ENCODE measurements at regions not wholly inside any gene's neighbourhood (a gene's known extent, or its start where the extent isn't known, plus 50 kb on each side); places are given as distances from the start of the nearest gene placed in this dataset.

DNA sequence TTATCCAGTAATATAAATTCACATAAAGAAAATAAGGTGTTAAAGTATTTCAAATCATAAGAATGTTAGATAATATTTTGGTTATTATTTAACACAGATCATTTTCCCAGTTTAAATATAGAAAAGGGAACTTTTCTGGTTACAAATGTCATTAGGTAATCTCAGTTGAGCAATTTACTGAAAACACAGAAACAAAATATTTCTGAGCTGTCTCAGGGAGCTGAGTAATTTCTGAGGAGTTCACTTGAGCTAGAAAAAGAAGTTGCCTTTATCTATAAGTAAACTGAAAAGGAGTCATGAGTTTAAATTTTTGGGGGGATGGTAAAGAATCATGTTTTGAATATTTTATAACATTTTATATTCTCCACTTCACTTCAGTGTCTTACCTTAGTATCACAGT, 855.4 kb upstream of the ARPP21 start:
- DNase-seq (ENCODE audit: low spot score) = no peak

DNA sequence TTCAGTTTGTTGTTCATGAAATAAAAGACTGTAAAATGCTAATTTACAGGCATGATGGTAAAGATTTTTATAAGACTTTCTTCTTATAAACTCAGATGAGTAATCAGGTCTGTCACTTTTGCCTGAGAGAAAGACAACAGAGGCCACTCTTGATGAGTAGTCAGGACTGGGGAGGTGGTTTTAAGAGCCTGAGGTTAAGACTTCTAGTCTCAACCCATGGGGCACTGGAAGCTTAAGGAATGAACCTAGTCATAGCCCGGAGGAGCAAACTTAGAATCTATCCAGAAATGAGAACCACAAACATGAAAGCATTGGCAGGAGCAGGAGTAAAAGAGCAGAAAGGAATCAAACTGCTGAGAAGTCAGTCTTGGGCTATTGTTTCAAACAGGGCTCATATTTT, 846.3 kb upstream of the ARPP21 start:
- no peak for DNase-seq (ENCODE audit: low spot score)

DNA sequence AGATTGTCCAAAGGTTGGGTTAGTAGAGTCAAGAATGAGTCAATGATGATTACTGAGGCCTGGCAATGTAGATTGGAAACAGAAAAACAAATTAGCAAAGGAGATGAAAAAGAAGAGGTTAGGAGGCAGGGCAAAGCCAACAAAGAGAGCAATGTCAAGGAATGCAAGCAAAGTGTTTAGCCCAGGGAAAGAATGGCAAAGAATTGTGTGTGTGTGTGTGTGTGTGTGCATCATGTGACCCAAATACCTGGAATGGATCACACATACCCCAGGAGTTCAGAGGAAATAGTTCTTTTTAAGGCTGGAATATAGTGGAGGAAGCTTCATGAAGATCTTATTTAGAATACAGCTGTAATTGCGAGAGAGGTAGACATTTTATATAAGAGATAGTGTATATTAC, 831.7 kb upstream of the ARPP21 start:
- DNase-seq (ENCODE audit: low spot score) = no peak

DNA sequence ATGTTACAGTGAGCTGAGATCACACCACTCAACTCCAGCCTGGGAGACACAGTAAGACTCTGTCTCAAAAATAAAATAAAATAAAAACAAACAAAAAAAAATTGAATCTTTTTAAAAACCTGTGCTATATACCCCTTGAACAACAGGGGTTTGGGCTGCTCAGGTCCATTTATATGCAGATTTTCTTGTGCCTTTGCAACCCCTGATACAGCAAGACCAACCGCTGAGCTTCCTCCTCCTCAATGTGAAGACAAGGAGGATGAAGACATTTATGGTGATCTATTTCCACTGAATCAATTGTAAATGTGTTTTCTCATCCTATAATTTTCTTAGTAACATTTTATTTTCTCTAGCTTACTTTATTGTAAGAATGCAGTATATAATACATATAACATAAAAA, 831.0 kb upstream of the ARPP21 start:
- DNase-seq (ENCODE audit: low spot score) = no peak

DNA sequence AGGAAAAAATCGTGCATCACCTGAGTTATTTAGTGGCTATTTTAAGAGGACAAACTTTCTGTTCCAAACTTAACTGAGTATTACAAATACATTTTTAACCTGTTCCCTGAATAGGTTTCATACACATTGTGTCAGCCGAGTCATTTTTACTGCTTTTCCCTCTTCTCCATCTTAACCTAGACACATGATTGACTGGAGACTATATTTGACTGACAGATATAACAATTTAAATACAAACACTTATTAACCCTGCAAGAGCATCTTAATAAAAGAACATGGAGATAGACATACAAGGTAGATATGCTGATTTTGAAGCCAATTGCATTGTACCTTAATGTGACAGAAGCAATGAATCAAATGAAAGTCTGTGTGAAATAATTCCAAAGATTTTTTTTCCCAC, 810.5 kb upstream of the ARPP21 start:
- no peak for DNase-seq (ENCODE audit: low spot score)

DNA sequence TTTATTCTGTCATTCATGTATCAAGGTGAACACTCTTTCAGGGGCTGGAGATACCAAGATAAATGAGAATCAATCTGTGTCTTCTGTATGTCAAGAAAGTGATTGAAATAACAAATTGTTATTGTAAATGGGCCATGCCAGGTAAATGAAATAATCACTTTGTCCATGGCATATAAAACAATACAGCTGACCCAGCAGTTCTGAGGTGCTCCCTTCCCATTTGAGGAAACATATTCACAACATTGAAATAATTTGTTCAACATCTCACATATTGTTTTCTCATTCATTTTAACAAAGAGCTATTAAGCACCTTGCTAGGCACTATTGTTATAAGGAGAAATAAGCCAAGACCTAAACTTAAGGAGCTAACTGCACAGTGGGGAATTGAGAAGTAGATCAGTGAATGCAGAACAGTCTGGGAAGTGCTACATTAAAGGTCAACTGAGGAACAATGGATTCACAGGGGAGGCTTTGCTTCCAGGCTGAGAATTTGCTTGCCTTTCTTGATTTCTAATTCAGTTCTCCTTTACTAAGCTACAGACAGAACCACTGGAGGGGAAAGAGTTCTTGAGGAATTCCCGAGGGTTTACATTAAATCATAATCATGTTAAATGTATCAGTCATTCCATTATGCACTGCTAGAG, 806.3 kb upstream of the ARPP21 start:
- no peak for DNase-seq (ENCODE audit: low spot score)

DNA sequence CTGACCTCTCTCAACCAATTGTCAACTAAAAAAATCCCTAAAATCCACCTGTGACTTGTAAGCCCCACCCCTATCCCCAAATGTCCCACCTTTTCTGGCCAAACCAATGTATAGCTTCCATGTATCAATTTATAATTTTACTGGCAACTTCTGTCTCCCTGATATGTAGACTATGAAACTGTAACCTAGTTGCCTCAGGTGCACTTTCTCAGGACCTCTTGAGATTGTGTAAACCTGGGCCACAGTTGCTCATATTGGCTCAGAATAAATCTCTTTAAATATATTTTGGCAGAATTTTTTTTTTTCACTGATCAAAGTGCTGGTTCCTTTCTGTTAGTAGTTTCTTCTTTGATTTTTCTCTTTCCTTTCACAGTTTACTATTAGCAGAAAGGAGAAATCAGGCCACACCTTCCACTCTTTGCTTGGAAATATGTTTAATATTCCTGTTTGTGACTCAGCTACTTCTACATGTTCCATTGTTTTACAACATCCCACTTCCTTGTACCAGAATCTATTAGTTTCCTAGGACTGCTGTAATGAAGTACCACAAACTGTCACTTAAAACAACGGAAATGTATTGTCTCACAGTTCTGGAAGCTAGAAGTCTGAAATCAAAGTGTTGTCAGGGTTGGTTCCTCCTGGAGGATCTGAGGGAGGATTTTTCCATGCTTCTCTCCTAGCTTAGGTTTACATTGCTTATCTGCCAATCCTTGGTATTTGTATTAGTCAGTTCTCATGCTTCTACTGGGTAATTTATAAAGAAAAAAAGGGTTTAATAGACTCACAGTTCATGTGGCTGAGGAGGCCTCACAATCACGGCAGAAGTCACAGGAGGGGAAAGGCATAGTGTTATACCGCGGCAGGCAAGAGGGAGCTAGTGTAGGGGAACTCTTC, 801.2 kb upstream of the ARPP21 start:
- DNase-seq (ENCODE audit: low spot score) = no peak

DNA sequence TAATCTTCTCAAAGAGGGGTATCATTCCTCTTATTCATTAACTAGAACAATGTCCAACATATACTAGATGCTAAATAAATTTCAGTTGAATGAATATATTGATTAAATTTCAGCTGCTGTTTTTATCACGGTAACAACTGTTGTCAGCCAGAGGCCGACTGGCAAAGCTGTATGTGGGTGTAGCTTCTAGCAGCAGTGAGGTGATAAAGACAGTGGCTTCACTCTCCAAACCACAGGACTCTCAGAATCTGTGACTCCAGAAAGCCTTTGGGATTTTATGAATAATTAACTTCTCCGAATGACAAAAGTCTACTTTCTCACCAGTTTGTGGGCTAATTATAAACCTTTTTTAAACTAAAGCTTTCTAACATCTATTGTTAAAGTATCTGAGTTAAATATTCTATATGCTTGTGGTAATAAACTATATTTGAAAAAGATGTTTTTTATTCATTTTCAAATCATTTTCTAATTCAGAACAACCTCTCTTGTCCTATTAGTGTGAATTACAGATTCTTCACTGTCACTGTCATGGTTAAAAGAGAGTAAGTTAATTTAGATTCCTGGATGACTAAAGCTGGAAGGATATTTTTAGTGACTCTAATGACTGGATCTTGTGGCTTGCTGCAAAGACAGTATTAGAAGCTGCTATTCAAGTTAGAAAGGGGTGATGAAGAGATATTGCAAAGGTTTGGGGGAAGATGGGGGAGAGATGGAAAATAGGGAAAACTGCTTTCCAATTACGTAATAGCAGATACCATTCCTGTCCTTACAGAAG, 796.4 kb upstream of the ARPP21 start:
- no peak for DNase-seq (ENCODE audit: low spot score)

DNA sequence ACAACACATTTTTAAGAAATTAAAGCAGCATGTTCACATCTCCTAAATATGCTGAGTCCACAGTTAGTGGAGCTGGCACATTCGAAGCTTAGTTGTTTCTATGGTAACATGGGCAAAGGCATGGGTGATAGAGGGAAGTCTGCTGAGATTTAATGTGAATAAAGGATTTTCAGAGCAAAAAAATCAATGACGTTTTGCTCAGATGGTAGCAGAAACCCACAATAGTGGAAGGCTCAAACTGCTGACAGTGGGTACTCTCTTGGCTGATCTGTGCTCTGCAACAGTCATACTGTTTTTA, 795.1 kb upstream of the ARPP21 start:
- no peak for DNase-seq (ENCODE audit: low spot score)

DNA sequence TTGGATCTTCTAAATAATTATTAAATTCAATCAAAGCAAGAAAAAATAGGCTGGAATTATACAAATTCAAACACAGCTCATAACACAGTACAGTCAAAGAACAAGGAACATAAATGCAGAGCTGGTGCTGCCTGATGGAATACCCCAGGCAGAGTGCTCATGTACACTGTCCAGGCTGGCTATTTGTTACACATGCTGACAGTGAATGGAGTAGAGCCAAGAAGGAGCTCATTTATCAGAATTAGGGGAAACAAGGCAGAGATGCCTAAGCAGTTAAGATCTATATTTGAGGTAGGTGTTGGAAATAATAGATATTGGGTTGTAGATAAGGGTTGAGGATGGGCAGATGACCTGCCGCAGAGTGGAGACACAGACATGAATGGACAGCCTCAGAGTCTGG, 788.2 kb upstream of the ARPP21 start:
- no peak for DNase-seq (ENCODE audit: low spot score)

DNA sequence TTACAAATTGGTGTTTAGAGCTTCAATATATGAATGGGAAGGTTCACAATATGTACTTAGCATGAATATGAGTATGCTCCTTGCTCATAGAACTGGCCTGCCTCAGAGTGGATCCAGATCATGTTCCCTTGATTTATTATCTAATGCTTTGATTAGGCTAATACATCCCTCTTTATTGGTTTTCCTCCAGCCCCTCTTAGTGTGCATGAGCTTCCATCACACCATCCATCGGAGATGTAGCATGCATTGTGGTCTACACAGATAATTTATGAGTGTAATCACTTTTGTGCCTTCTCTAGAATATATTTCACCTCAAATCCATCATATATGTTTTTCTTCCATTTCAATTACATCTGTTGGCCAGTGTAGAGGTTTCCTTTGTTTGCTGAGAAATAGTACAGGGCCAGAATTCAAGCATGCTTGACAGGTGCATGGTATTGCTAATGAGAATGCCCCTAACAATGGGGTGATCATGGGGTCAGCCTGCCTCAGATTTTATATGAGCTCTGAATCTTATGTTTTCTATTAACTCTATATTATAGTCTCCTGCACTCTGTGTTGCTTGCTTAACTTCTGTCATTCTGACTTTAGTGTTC, 786.4 kb upstream of the ARPP21 start:
- no peak for DNase-seq (ENCODE audit: low spot score)

DNA sequence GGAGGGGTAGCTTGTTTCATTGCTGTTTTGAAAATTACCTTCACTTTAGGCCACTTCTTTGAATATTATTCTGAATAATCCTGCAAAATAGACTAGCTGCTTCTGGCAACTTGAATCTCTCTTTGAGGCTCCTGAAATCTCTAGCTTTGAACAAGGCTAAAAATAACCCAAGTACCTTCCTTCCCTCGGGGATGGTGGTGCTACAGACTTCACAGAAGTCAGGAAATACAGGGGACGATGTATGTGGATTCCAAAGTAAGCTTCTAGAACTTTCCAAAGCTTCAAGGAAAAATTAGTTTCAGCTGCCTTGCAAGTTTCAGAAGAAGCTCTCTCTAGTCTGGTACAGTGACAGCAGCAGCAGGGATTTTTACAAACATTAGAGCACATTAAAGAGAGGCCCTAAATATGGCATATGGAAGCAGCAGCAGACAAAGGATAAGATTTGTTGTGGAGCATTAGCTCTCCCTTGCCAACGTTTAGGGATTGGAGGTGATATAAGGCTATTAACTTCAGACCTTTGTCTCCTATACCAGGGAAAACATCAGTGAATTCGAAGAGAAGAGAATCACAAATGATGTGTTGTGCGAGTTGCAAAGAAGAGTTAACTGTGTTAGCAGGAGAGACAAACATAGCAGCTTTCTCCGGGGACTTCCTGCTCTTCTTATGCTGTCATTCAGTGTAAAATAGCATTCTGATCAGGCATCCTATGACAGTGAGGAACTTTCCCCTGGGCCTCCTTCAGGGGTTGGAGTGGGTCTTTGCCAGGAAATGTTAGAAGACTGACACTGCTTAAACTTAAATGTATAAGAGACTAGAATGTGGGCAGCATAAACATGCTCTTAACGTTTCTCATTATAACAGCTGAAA, 783.0 kb upstream of the ARPP21 start:
- no peak for DNase-seq (ENCODE audit: low spot score)

DNA sequence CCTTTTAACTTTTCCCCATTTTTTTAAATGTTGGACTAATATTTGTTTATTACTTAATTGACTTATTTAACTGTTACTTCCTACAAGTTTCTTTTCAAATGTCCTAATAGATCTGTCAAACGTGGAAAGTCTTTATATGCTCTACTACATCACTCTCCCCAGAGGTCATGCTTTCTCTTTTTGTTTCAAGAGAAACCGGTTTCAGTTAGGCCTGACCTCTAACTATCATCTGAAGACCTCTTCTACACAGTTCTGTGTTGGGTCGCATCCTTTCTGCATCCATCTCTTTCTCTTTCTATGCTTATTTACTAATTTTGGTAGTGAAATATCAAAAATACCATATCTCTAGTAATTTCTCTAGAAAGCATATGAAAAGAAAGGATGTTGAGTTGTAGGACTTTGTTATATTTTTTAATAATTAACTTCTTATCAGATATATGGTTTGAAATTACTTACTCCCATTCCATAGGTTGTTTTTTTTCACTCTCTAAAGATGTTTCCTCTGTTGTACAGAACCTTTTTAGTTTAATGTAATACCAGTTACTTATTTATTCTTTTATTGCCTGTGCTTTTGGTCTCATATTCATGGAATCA, 781.2 kb upstream of the ARPP21 start:
- DNase-seq (ENCODE audit: low spot score) = no peak

DNA sequence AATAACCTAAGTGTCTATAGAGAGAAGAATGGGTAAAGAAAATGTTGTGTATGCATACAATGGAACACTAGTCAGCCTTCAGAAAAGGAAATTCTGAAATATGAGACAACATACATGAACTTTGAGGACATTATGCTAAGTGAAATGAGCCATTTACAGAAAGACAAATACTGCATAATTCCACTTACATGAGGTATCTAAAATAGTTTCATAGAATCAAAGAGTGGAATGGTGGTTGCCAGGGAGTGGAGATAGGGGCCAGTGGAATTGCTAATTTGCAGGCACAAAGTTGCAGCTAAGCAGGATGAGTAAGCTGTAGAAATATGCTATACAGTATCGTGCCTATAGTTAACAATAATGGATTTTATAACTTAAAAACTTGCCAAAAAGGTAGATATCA, 779.6 kb upstream of the ARPP21 start:
- DNase-seq (ENCODE audit: low spot score) = no peak

DNA sequence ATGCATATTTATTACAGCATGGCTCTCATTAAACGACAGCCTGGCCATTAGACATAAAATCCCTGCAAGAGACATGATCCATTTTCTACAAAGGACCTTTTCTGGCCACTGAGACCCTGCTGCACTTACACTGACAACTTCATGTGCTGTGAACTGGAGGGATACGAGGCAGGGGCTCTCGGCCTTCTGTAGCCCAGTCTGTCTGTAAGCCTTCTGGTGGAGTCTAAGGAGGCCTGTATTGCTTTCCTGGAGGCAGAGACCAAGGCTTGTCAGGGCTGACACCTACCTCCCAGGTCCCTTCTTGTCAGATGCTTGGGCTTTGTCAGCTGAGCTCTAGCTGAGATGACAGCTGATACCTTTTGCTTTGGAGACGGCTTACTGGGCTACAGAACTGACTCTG, 776.9 kb upstream of the ARPP21 start:
- DNase-seq (ENCODE audit: low spot score) = no peak

DNA sequence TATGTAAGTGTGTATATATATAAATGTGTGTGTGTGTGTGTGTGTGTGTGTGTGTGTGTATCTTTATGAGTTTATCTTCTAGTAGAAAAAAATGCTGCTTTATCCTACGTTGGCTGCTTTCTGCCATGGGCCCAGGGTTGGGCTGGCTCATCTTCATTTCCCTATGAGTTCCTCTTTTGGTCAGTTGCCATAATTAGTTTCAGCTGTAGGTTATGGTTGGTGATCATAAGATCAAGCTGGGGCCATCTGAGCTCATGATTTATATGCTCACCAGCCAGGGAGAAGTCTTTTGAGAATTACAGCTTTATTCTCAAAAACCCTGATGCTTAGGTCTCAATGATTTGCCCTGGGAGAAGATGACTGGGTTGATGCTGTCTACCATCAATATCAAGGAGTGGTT, 775.8 kb upstream of the ARPP21 start:
- no peak for DNase-seq (ENCODE audit: low spot score)

DNA sequence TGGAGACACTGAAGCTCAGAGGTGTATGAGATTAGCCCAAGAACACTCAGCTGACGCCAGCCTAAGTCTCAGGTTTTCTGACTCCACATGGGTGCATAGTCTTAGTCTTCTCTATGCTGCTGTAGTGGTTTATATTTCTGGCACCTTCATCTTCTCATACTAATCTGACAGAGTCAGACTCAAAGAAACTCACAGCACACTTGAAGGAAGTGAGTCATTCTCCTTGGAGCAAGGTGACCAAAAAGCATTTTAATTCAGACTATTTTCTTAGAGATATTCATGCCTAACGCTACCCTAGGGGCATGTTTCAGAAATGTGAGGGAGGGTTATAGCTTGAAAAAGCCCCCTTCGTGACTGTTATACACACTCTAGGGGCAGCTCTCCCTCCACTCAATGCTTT, 775.3 kb upstream of the ARPP21 start:
- DNase-seq (ENCODE audit: low spot score) = no peak

DNA sequence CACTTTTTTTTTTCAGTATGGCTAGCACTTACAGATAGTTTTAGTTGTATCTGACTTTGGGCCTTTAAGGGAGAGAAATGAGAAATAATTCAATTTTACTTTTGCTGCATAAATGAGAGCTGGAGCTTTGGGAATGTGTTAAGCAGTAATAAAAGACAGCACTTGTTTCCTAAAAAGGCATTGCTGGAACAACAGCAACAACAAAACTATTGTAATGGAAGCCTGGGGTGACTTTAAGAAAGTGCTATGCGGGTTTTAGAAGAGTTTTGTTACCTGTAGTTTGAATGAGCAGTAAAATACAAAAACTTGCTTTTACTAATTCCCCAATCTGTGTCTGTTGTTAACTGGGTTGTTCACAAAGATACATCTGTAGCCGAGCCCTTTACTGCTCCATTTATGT, 774.0 kb upstream of the ARPP21 start:
- DNase-seq (ENCODE audit: low spot score) = no peak

DNA sequence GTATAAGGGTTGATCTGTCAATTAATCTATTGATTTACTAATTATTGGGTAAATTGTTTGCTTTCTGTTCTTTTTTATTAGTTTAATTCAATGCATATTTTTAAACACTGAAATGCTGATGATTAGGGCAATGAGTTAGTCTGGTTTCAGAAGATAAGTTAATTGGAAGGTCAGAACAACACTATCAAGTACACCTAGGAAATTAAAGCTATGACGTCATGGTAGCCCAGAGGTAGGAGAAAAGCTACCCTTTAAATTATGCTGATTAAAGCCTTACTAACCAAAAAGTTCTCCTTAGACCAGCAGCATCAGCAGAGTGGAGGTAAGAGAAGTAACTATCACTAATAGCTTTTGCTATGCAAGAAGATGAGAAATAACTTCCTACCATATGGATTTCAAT, 770.4 kb upstream of the ARPP21 start:
- DNase-seq (ENCODE audit: low spot score) = no peak

DNA sequence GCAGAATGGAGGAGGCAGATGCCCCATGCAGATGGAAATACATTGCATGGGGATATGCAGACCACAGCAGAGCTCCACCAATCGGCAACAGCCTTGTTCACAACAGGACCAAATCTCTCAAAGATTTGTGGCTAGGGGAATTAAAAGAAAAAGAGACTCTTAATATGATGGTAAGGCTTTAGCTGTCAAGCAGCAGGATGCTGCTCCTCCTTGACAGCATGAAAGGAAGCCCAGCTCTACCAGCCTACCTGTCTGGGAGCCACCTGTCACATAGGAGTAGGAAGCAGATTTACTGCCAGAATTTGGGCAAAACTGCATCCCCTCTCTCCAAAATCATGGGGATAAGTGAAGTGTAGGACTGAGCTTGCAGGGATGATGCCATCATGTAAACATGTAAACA, 769.6 kb upstream of the ARPP21 start:
- DNase-seq (ENCODE audit: low spot score) = no peak

DNA sequence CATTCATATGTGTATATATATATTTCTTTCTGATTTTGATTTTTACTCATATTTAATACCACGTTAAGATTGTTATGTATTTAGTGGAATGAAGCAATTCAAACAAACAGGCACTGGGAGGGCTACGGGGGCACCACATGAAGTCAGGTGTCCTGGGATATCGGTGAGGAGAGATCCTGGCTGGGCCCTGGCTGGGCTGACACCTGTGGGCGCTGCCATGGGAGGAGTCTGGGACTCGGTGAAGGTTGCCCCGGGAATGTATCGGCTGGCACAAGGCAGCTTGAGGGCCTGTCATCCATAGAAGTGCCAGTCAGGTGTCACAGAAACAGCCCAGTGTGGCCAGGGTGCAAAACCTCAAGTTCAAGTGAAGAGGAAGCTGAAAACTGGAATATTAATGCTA, 766.9 kb upstream of the ARPP21 start:
- no peak for DNase-seq (ENCODE audit: low spot score)

DNA sequence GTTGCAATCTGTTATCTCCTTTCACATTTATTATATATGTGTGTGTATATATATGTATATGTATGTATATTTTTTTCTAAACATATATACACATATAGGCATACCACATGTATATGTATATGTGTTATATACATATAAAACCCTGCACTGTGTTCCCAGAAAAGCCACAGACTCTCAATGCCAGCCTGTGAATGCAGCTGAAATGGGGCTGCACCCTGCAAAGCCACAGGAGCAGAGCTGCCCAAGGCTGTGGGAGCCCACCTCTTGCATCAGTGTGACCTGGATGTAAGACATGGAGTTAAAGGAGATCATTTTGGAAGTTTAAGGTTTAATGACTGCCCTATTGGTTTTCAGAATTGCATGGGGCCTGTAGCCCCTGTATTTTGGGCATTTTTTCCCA, 762.3 kb upstream of the ARPP21 start:
- DNase-seq (ENCODE audit: low spot score) = no peak
